Upper lobe of left lung (tissue), 6 donors: ENCODE measurements at regions not wholly inside any gene's neighbourhood (a gene's known extent, or its start where the extent isn't known, plus 50 kb on each side); places are given as distances from the start of the nearest gene placed in this dataset.

Experiments used
- ATAC-seq, 2 donors: fragments of 200-7000 bp; cut with Tn5 transposase; one replicate each; pipeline ENCODE4 v1.9.1; 2022; ENCODE audit warnings: mild to moderate bottlenecking in 2 of 2, moderate library complexity in 2 of 2; ENCODE audit not compliant: low FRiP score in 2 of 2
- DNase-seq, 2 donors: peaks; one replicate each; pipeline ENCODE4 v3.0.0-alpha.2; 2019 to 2020
- H3K27ac ChIP-seq, 4 donors: fragments of 200-600 bp; sonication (generic); one replicate each; pipeline ENCODE4 v1.5.1; 2016 to 2019
- H3K27me3 ChIP-seq, 4 donors: fragments of 200-600 bp; sonication (generic); one replicate each; pipeline ENCODE4 v1.5.1; 2017 to 2019
- H3K36me3 ChIP-seq, 4 donors: fragments of 200-600 bp; sonication (generic); one replicate each; pipeline ENCODE4 v1.5.1; 2016 to 2019
- H3K4me1 ChIP-seq, 4 donors: fragments of 200-600 bp; sonication (generic); one replicate each; pipeline ENCODE4 v1.5.1; 2018 to 2019
- H3K4me3 ChIP-seq, 4 donors: fragments of 200-600 bp; sonication (generic); one replicate each; pipeline ENCODE4 v1.5.1; 2017 to 2019; ENCODE audit warnings: mild to moderate bottlenecking in 2 of 4, moderate library complexity in 1 of 4
- H3K9me3 ChIP-seq, 4 donors: fragments of 200-600 bp; sonication (generic); one replicate each; pipeline ENCODE4 v1.5.1; 2018 to 2019
- EP300 ChIP-seq, 4 donors: sonication (generic); formaldehyde crosslinking; IDR thresholded peaks; one replicate each; pipeline ENCODE4 v1.5.1; 2017; ENCODE audit warnings: antibody characterized with exemption in 4 of 4, control low read depth in 2 of 4
- POLR2A ChIP-seq, 4 donors: fragments of 450-650 bp; IDR thresholded peaks; one replicate each; pipeline ENCODE4 v1.5.1; 2016 to 2017; ENCODE audit warnings: antibody characterized with exemption in 4 of 4, mild to moderate bottlenecking in 2 of 4
- POLR2AphosphoS5 ChIP-seq, 2 donors: sonication (generic); formaldehyde crosslinking; IDR thresholded peaks; one replicate each; pipeline ENCODE4 v1.5.1; 2017; ENCODE audit warnings: antibody characterized with exemption in 2 of 2
- WGBS, 2 donors: methylation state at CpG; one replicate each; pipeline ENCODE4 v1.1.5; 2017 to 2018; 5-methylcytosine and 5-hydroxymethylcytosine counted together
- TF ChIP-seq, protein P1 (sequence below), 6 experiments: fragments of 450-650 bp in 4 of 6; fragments of 200-600 bp in 2 of 6; sonication (generic) in 2 of 6; IDR thresholded peaks; one replicate each; pipeline ENCODE4 v1.5.1; 2016 to 2019; ENCODE audit warnings: antibody characterized with exemption in 6 of 6
- donor health status: DM: no; HTN: no; CAD: no; lungs with moderate emphysema.
- donor health status: DM: no; HTN: yes; CAD: no; lungs with severe emphysema.

DNA sequence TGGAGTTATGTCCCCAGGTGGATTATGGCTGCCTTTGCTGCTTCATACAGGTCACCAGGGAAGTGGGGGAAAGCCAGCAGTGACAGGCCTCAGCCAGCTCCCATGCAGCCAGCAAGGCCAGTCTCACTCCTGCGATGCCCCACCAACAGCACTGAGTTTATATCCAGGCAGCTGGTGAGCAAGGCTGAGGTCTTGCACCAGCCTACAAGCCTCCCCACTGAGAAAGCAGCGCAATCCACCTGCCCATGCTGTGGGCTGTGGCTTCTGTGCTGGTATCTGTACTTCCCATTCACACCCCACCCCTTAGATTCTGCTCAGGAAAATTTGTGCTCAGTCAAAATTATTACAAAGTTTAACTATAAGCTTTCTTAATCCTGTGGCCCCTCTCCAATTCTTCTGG, 153.5 kb downstream of the HHIP start:
- DNase-seq (no peak), ATAC-seq (no peak)
- no peaks in the 10 kb centered on the region for H3K4me1 ChIP-seq
- WGBS, 2 donors, result 63 to 80% methylated on average over 1 to 2 of the region's 2 CpGs
- H3K9me3 ChIP-seq, result no peaks in the 10 kb centered on the region
- TF ChIP-seq POLR2A (IDR thresholded peaks at IDR 0.05), result no peak
- no peaks in the 10 kb centered on the region for H3K27me3 ChIP-seq
- H3K4me3 ChIP-seq, result no peak overlapping the region
- no peak overlapping the region for H3K27ac ChIP-seq
- H3K36me3 ChIP-seq, result no peaks in the 10 kb centered on the region

DNA sequence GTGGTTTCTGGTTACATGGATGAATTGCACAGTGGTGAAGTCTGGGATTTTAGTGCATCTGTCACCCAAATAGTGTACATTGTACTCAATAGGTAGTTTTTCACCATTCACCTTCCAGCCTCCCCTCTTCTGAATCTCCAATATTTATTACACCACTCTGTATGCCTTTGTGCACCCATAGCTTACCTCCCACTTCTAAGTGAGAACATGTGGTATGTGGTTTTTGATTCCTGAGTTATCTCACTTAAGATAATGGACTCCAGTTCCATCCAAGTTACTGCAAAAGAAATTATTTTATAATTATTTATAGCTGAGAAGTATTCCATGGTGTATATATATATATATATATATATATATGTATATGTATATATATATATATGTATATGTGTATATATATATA, 155.8 kb downstream of the HHIP start:
- Histone ChIP-seq H3K4me3 (no peak overlapping the region), H3K27ac (no peak overlapping the region), H3K36me3 (no peaks in the 10 kb centered on the region), H3K9me3 (peaks cover 0 to 7% (median 2%) of the 10 kb centered on the region in 4 donors), H3K4me1 (no peaks in the 10 kb centered on the region), H3K27me3 (no peaks in the 10 kb centered on the region)
- TF ChIP-seq EP300 (IDR thresholded peaks at IDR 0.05) (no peak), POLR2AphosphoS5 (IDR thresholded peaks at IDR 0.05) (no peak), POLR2A (IDR thresholded peaks at IDR 0.05) (no peak)
- TF ChIP-seq, protein P1, sequence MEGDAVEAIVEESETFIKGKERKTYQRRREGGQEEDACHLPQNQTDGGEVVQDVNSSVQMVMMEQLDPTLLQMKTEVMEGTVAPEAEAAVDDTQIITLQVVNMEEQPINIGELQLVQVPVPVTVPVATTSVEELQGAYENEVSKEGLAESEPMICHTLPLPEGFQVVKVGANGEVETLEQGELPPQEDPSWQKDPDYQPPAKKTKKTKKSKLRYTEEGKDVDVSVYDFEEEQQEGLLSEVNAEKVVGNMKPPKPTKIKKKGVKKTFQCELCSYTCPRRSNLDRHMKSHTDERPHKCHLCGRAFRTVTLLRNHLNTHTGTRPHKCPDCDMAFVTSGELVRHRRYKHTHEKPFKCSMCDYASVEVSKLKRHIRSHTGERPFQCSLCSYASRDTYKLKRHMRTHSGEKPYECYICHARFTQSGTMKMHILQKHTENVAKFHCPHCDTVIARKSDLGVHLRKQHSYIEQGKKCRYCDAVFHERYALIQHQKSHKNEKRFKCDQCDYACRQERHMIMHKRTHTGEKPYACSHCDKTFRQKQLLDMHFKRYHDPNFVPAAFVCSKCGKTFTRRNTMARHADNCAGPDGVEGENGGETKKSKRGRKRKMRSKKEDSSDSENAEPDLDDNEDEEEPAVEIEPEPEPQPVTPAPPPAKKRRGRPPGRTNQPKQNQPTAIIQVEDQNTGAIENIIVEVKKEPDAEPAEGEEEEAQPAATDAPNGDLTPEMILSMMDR (IDR thresholded peaks at IDR 0.05), result no peak
- DNase-seq, result no peak
- no peak for ATAC-seq

DNA sequence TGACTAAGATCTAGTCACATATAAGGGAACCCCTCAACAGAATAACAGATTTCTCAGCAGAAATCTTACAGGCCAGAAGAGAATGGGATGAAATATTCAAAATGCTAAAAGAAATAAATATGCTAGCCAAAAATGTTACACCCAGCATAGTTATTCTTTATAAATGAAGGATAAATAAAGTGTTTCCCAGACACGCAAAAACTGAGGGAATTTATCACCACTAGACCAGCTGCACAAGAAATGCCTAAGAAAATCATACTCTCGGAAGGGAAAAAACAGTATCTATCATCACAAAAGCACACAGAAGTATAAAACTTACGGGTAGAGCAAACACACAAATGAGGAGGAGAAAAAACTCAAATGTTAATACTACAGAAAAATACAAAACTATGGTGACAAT, 162.1 kb downstream of the HHIP start:
- H3K9me3 ChIP-seq, result peaks cover 3 to 28% (median 12%) of the 10 kb centered on the region in 4 donors
- no peak for DNase-seq
- H3K27me3 ChIP-seq, result no peaks in the 10 kb centered on the region
- H3K4me3 ChIP-seq, result no peak overlapping the region
- no peaks in the 10 kb centered on the region for H3K36me3 ChIP-seq
- WGBS, 2 donors, result 89 to 95% methylated on average over 3 of the region's 3 CpGs
- no peak overlapping the region for H3K27ac ChIP-seq
- H3K4me1 ChIP-seq, result no peaks in the 10 kb centered on the region
- no peak for ATAC-seq
- TF ChIP-seq, protein P1 (IDR thresholded peaks at IDR 0.05), result no peak
- TF ChIP-seq POLR2AphosphoS5 (IDR thresholded peaks at IDR 0.05), result no peak
- TF ChIP-seq POLR2A (IDR thresholded peaks at IDR 0.05), result no peak
- TF ChIP-seq EP300 (IDR thresholded peaks at IDR 0.05), result no peak

DNA sequence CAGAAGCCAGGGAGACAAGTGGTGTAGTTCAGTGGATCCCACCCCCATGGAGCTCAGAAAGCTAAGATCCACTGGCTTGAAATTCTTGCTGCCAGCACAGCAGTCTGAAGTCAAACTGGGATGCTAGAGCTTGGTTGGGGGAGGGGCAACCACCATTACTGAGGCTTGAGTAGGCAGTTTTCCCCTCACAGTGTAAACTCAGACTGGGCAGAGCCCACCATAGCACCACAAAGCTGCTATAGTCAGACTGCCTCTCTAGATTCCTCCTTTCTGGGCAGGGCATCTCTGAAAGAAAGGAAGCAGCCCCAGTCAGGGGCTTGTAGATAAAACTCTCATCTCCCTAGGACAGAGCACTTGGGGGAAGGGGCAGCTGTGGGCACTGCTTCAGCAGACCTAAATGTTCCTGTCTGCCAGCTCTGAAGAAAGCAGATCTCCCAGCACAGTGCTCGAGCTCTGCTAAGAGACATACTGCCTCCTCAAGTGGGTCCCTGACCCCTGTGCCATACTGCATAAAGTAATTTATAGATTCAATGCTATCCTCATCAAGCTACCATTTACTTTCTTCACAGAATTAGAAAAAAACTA, 163.2 kb downstream of the HHIP start:
- DNase-seq (no peak), ATAC-seq (no peak)
- TF ChIP-seq EP300 (IDR thresholded peaks at IDR 0.05) (no peak), POLR2AphosphoS5 (IDR thresholded peaks at IDR 0.05) (no peak)
- TF ChIP-seq, protein P1 (IDR thresholded peaks at IDR 0.05), result no peak
- WGBS, 2 donors, result 91 to 100% methylated on average over 1 of the region's 1 CpG
- Histone ChIP-seq H3K27ac (no peak overlapping the region), H3K9me3 (peaks cover 3 to 28% (median 12%) of the 10 kb centered on the region in 4 donors), H3K4me1 (no peaks in the 10 kb centered on the region), H3K4me3 (no peak overlapping the region), H3K27me3 (no peaks in the 10 kb centered on the region), H3K36me3 (no peaks in the 10 kb centered on the region)

DNA sequence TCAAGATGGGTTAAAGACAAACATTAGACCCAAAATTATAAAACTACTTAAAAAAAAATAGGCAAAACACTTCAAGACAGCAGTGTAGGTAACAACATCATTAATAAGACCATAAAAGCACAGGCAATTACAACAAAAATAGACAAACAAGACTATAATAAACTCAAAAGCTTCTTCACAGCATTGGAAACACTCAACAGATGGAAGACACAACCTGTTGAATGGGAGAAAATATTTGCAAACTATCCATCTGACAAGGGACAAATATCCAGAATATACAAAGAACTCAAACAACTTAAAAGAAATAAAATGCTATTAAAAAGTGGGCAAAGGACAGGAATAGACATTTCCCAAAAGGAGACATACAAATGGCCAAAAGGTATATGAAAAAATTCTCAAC, 170.7 kb downstream of the HHIP start:
- H3K27ac ChIP-seq, result no peak overlapping the region
- H3K36me3 ChIP-seq, result no peaks in the 10 kb centered on the region
- no peaks in the 10 kb centered on the region for H3K4me1 ChIP-seq
- ATAC-seq, result no peak
- H3K4me3 ChIP-seq, result no peak overlapping the region
- DNase-seq, result no peak
- TF ChIP-seq, protein P1 (IDR thresholded peaks at IDR 0.05), result no peak
- TF ChIP-seq POLR2A (IDR thresholded peaks at IDR 0.05), result no peak
- no peak for TF ChIP-seq EP300 (IDR thresholded peaks at IDR 0.05)
- no peak for TF ChIP-seq POLR2AphosphoS5 (IDR thresholded peaks at IDR 0.05)
- H3K27me3 ChIP-seq, result no peaks in the 10 kb centered on the region
- no peaks in the 10 kb centered on the region for H3K9me3 ChIP-seq
